ENCODE measurements at regions not wholly inside any gene's neighbourhood (a gene's known extent, or its start where the extent isn't known, plus 50 kb on each side); places are given as distances from the start of the nearest gene placed in this dataset.

DNA sequence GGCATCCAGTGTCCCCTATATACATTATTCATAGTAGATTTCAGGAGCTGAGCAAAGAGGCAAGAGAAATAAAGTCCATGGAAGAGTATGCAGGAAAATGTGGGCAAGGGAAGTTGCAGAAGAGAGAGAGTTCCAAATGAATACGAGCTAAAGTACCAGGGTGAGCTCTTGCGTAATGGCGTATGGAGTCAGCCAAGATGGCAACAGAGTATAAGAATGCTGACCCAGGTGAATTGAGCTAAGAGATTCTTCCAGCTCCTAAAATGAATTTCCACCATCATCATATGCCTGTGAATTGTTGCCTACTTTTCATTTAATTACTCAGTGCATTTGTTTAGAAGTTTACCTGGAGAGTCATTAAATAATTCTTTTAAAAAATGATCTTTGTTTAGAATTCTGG lies 153.2 kb upstream of the CNTNAP4 start:
- no peak for TF ChIP-seq POLR2A (IDR thresholded peaks at IDR 0.05)
- TF ChIP-seq, protein P1, sequence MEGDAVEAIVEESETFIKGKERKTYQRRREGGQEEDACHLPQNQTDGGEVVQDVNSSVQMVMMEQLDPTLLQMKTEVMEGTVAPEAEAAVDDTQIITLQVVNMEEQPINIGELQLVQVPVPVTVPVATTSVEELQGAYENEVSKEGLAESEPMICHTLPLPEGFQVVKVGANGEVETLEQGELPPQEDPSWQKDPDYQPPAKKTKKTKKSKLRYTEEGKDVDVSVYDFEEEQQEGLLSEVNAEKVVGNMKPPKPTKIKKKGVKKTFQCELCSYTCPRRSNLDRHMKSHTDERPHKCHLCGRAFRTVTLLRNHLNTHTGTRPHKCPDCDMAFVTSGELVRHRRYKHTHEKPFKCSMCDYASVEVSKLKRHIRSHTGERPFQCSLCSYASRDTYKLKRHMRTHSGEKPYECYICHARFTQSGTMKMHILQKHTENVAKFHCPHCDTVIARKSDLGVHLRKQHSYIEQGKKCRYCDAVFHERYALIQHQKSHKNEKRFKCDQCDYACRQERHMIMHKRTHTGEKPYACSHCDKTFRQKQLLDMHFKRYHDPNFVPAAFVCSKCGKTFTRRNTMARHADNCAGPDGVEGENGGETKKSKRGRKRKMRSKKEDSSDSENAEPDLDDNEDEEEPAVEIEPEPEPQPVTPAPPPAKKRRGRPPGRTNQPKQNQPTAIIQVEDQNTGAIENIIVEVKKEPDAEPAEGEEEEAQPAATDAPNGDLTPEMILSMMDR (IDR thresholded peaks at IDR 0.05), result no peak

Data from sigmoid colon (tissue), 3 donors.